GM12874 (cell line): ENCODE measurements at regions not wholly inside any gene's neighbourhood (a gene's known extent, or its start where the extent isn't known, plus 50 kb on each side); places are given as distances from the start of the nearest gene placed in this dataset.

Experiments
- CTCF ChIP-seq: IDR thresholded peaks from 2 replicates; pipeline ENCODE4 v1.5.1; 2011; ENCODE audit warnings: low read depth, mild to moderate bottlenecking, control low read depth, low read length, moderate library complexity; ENCODE audit not compliant: insufficient read depth

- no peak for TF ChIP-seq CTCF
Observed at GRCh38 chr3:168939651-168940238, 723.8 kb downstream of the MECOM start.

- TF ChIP-seq CTCF = no peak
Observed at GRCh38 chr3:168933614-168934013, 729.9 kb downstream of the MECOM start.

GRCh38 chr3:168926426-168926825 is 737.1 kb downstream of the MECOM start:
- no peak for TF ChIP-seq CTCF

GRCh38 chr3:168925568-168925967 is 737.9 kb downstream of the MECOM start:
- TF ChIP-seq CTCF = no peak

GRCh38 chr3:168914662-168915061 is 748.9 kb downstream of the MECOM start:
- no peak for TF ChIP-seq CTCF

GRCh38 chr3:168909260-168909659 is 754.3 kb downstream of the MECOM start:
- TF ChIP-seq CTCF = no peak

GRCh38 chr3:168895419-168895818 is 768.1 kb downstream of the MECOM start:
- TF ChIP-seq CTCF = no peak
